Stimulated activated CD8-positive, alpha-beta memory T cell treated with anti-CD3 and anti-CD28 coated beads, Interleukin-12 subunit alpha, Interleukin-12 subunit beta, amount 100 ng/mL, for 1 hour (primary cell): ENCODE measurements at regions not wholly inside any gene's neighbourhood (a gene's known extent, or its start where the extent isn't known, plus 50 kb on each side); places are given as distances from the start of the nearest gene placed in this dataset.

ENCODE experiments used
- DNase-seq: peaks from one replicate; pipeline ENCODE4 v3.0.0-alpha.2; 2020; ENCODE audit warnings: low read depth

GRCh38 chr16:5850632-5851392 lies 753.2 kb upstream of the EEF2KMT start:
- no peak for DNase-seq

- DNase-seq, result no peak
Measured at GRCh38 chr16:5845046-5845445, 747.5 kb upstream of the EEF2KMT start.

- DNase-seq, result no peak
Measured at GRCh38 chr16:5841974-5842373, 744.4 kb upstream of the EEF2KMT start.

GRCh38 chr16:5838725-5839124 lies 741.1 kb upstream of the EEF2KMT start:
- DNase-seq, result no peak

- no peak for DNase-seq
Measured at GRCh38 chr16:5838071-5838470, 740.5 kb upstream of the EEF2KMT start.

- no peak for DNase-seq
Measured at GRCh38 chr16:5837007-5837670, 739.5 kb upstream of the EEF2KMT start.

- DNase-seq, result no peak
Measured at GRCh38 chr16:5835876-5836275, 738.3 kb upstream of the EEF2KMT start.

GRCh38 chr16:5826332-5826731 lies 728.7 kb upstream of the EEF2KMT start:
- no peak for DNase-seq

- no peak for DNase-seq
Measured at GRCh38 chr16:5820472-5820871, 722.9 kb upstream of the EEF2KMT start.

- DNase-seq, result no peak
Measured at GRCh38 chr16:5815570-5816237, 718.1 kb upstream of the EEF2KMT start.

GRCh38 chr16:5801396-5801795 lies 703.8 kb upstream of the EEF2KMT start:
- no peak for DNase-seq

- DNase-seq, result no peak
Measured at GRCh38 chr16:5793556-5793955, 696.0 kb upstream of the EEF2KMT start.

- DNase-seq, result no peak
Measured at GRCh38 chr16:5791011-5791657, 693.5 kb upstream of the EEF2KMT start.

GRCh38 chr16:5790512-5790911 lies 692.9 kb upstream of the EEF2KMT start:
- DNase-seq, result no peak

- DNase-seq, result no peak
Measured at GRCh38 chr16:5789033-5789432, 691.4 kb upstream of the EEF2KMT start.

GRCh38 chr16:5781436-5781835 lies 683.8 kb upstream of the EEF2KMT start:
- no peak for DNase-seq

- DNase-seq, result no peak
Measured at GRCh38 chr16:5776876-5777275, 679.3 kb upstream of the EEF2KMT start.

GRCh38 chr16:5775916-5776315 lies 678.3 kb upstream of the EEF2KMT start:
- DNase-seq, result no peak

- DNase-seq, result no peak
Measured at GRCh38 chr16:5770118-5770517, 672.5 kb upstream of the EEF2KMT start.

GRCh38 chr16:5769513-5769912 lies 671.9 kb upstream of the EEF2KMT start:
- no peak for DNase-seq

- DNase-seq, result no peak
Measured at GRCh38 chr16:5768445-5768844, 670.9 kb upstream of the EEF2KMT start.

GRCh38 chr16:5763176-5763575 lies 665.6 kb upstream of the EEF2KMT start:
- DNase-seq, result no peak

GRCh38 chr16:5762362-5762761 lies 664.8 kb upstream of the EEF2KMT start:
- no peak for DNase-seq
